Tibial artery (tissue), 4 donors: ENCODE measurements at regions not wholly inside any gene's neighbourhood (a gene's known extent, or its start where the extent isn't known, plus 50 kb on each side); places are given as distances from the start of the nearest gene placed in this dataset.

Experiments used
- DNase-seq, 2 donors: peaks; one replicate each; pipeline ENCODE4 v3.0.0-alpha.2; 2019
- H3K27ac ChIP-seq, 2 donors: fragments of 200-600 bp; sonication (generic) in 1 of 2; 1 replicate in 1 of 2; 2 replicates in 1 of 2; pipeline ENCODE4 v1.5.1; 2018 to 2019; ENCODE audit warnings: mild to moderate bottlenecking in 1 of 2
- H3K27me3 ChIP-seq, 2 donors: fragments of 200-600 bp; sonication (generic) in 1 of 2; one replicate each; pipeline versions ENCODE4 v1.5.1 to v1.6.0; 2016 to 2019
- H3K36me3 ChIP-seq, 3 donors: fragments of 200-600 bp; sonication (generic) in 2 of 3; one replicate each; pipeline ENCODE4 v1.5.1; 2016 to 2019; ENCODE audit warnings: mild to moderate bottlenecking in 2 of 3
- H3K4me1 ChIP-seq, 4 donors: fragments of 200-600 bp; sonication (generic) in 2 of 4; 1 replicate in 3 of 4; 2 replicates in 1 of 4; pipeline ENCODE4 v1.5.1; 2016 to 2019
- H3K4me3 ChIP-seq, 2 donors: fragments of 200-600 bp; sonication (generic) in 1 of 2; 1 replicate in 1 of 2; 2 replicates in 1 of 2; pipeline ENCODE4 v1.5.1; 2018 to 2019; ENCODE audit warnings: mild to moderate bottlenecking in 2 of 2
- H3K9me3 ChIP-seq, 3 donors: fragments of 200-600 bp; sonication (generic) in 1 of 3; one replicate each; pipeline ENCODE4 v1.5.1; 2016 to 2019
- CTCF ChIP-seq, 2 experiments: fragments of 200-600 bp in 1 of 2; fragments of 450-650 bp in 1 of 2; IDR thresholded peaks; one replicate each; pipeline ENCODE4 v1.5.1; 2017 to 2019; ENCODE audit warnings: antibody characterized with exemption in 2 of 2, mild to moderate bottlenecking in 1 of 2, moderate library complexity in 1 of 2
- intact Hi-C: fragments of 100-400 bp; cut with DNase I; formaldehyde crosslinking; loops from one replicate; pipeline ENCODE4 v1.15.0; 2023; ENCODE audit warnings: low total_unique reads

DNA sequence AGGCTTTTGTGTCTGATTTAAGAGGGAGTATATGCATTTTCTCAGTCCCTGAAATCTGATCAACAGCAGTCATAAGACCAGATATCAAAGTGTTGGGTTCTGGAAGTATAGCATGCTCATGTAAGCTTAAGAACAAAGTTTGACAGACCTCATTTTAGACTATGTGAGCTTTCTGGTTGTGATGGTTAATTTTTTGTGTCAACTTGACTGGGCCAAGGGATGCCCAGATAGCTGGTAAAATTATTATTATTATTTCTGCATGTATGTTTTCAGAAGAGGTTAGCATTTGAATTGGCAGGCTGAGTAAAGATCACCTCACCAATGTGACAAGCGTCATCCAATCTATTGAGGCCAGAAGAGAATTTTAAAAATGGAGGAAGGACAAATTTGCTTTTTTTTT is 63.5 kb upstream of the FRMD4A start:
- Histone ChIP-seq H3K9me3 (no peaks in the 10 kb centered on the region), H3K36me3 (no peaks in the 10 kb centered on the region), H3K4me1 (peaks cover 0 to 10% (median 0%) of the 10 kb centered on the region in 4 donors), H3K4me3 (no peak overlapping the region), H3K27me3 (no peaks in the 10 kb centered on the region), H3K27ac (no peak overlapping the region)
- intact Hi-C loops, result no loop called here
- TF ChIP-seq CTCF (IDR thresholded peaks at IDR 0.05), result no peak
- no peak for DNase-seq

- no peak for DNase-seq
- TF ChIP-seq CTCF (IDR thresholded peaks at IDR 0.05), result no peak
- intact Hi-C loops, result no loop called here
- Histone ChIP-seq H3K36me3 (no peaks in the 10 kb centered on the region), H3K27ac (no peak overlapping the region), H3K27me3 (no peaks in the 10 kb centered on the region), H3K4me1 (peaks cover 0 to under 1% (median 0%) of the 10 kb centered on the region in 4 donors), H3K9me3 (no peaks in the 10 kb centered on the region), H3K4me3 (no peak overlapping the region)
Measured at GRCh38 chr10:14391342-14391741, 60.6 kb upstream of the FRMD4A start.

DNA sequence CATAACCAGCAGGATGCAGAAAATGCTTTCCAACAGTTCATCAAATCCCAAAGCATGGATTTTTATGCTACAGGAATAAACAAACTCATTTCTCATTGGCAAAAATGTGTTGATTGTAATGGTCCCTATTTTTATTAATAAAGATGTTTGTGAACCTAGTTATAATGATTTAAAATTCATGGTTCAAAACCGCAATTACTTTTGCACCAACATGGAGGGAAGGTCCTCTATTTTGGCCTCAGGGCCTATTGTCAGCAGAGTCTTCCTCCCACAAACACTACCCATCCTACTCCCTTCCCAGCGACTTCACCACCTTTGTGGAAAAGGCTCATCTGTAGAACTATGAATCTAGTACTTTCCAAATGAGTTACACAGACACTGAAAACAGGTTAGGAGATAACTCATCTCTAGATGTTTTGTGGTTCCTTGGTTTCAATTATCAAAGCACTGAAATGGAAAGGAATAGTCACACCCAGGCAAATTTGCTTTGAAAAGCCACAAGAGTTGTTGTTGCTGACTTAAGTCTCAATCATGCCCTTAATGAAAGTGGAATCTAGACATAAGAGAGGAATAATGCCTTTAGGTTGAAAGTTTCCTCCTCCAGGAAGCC is 59.4 kb upstream of the FRMD4A start:
- no peaks in the 10 kb centered on the region for H3K36me3 ChIP-seq
- no peaks in the 10 kb centered on the region for H3K27me3 ChIP-seq
- H3K27ac ChIP-seq, result no peak overlapping the region
- no peaks in the 10 kb centered on the region for H3K9me3 ChIP-seq
- TF ChIP-seq CTCF (IDR thresholded peaks at IDR 0.05), result no peak
- H3K4me3 ChIP-seq, result no peak overlapping the region
- peaks cover 0 to 3% (median 0%) of the 10 kb centered on the region in 4 donors for H3K4me1 ChIP-seq
- no peak for DNase-seq
- intact Hi-C loops, result no loop called here

GRCh38 chr10:14385596-14386593 is 55.2 kb upstream of the FRMD4A start:
- no peaks in the 10 kb centered on the region for H3K36me3 ChIP-seq
- no peak for TF ChIP-seq CTCF (IDR thresholded peaks at IDR 0.05)
- no peaks in the 10 kb centered on the region for H3K9me3 ChIP-seq
- no peaks in the 10 kb centered on the region for H3K27me3 ChIP-seq
- peaks cover 0 to 3% (median 0%) of the 10 kb centered on the region in 4 donors for H3K4me1 ChIP-seq
- intact Hi-C loops, result no loop called here
- H3K27ac ChIP-seq, result no peak overlapping the region
- H3K4me3 ChIP-seq, result no peak overlapping the region
- no peak for DNase-seq

- Histone ChIP-seq H3K27ac (no peak overlapping the region), H3K36me3 (no peaks in the 10 kb centered on the region), H3K4me1 (peaks cover 0 to 3% (median 0%) of the 10 kb centered on the region in 4 donors), H3K9me3 (no peaks in the 10 kb centered on the region), H3K4me3 (no peak overlapping the region), H3K27me3 (no peaks in the 10 kb centered on the region)
- intact Hi-C loops, result no loop called here
- no peak for DNase-seq
- no peak for TF ChIP-seq CTCF (IDR thresholded peaks at IDR 0.05)
Measured at GRCh38 chr10:14384915-14385314, 54.2 kb upstream of the FRMD4A start.
